H1 (cell line): ENCODE measurements at regions not wholly inside any gene's neighbourhood (a gene's known extent, or its start where the extent isn't known, plus 50 kb on each side); places are given as distances from the start of the nearest gene placed in this dataset.

ENCODE experiments used
- CTCF ChIA-PET: fragments of 300-600 bp; sonication (Branson Sonifier 250); formaldehyde crosslinking; loops from one replicate; lab custom pipeline; 2021; ENCODE audit not compliant: partially characterized antibody; lab: Charles Lee
- POLR2A ChIA-PET: fragments of 300-600 bp; sonication (Branson Sonifier 250); formaldehyde crosslinking; loops from one replicate; lab custom pipeline; 2021; ENCODE audit warnings: inconsistent platforms; ENCODE audit not compliant: partially characterized antibody; lab: Charles Lee
- DNase-seq, 2 experiments: peaks; one replicate each; pipeline versions ENCODE4 v3.0.0 to v3.0.0-alpha.2; 2010 to 2022; ENCODE audit warnings: low spot score in 2 of 2, low read depth in 1 of 2, mixed read lengths in 1 of 2
- FAIRE-seq: peaks from 2 replicates; lab custom pipeline; 2011; peaks lifted over from hg19 to GRCh38; lab: Jason Lieb, UNC
- H2AFZ ChIP-seq: 2 replicates; pipeline ENCODE4 v1.8.1; 2012; ENCODE audit warnings: low read length, inconsistent platforms
- H2AK5ac ChIP-seq: 2 replicates; pipeline ENCODE4 v1.6.1; 2013; ENCODE audit warnings: low read depth, low read length
- H2BK120ac ChIP-seq: replicated peaks from 2 replicates; pipeline ENCODE3; 2013; ENCODE audit warnings: low read depth, low read length, inconsistent platforms
- H2BK12ac ChIP-seq: 2 replicates; pipeline ENCODE4 v1.6.1; 2013; ENCODE audit warnings: low read depth, low read length
- H2BK15ac ChIP-seq: 2 replicates; pipeline ENCODE4 v1.6.1; 2013; ENCODE audit warnings: low read length
- H2BK20ac ChIP-seq: 2 replicates; pipeline ENCODE4 v1.6.1; 2013; ENCODE audit warnings: low read length
- H2BK5ac ChIP-seq: 2 replicates; pipeline ENCODE4 v1.6.1; 2013; ENCODE audit warnings: low read depth, low read length
- H3K14ac ChIP-seq: 2 replicates; pipeline ENCODE4 v1.6.1; 2013; ENCODE audit warnings: inconsistent platforms; ENCODE audit not compliant: insufficient read length
- H3K18ac ChIP-seq: 2 replicates; pipeline ENCODE4 v1.6.1; 2013; ENCODE audit warnings: low read length; ENCODE audit errors: extremely low read depth
- H3K23ac ChIP-seq: 2 replicates; pipeline ENCODE4 v1.6.1; 2013; ENCODE audit warnings: inconsistent platforms; ENCODE audit not compliant: insufficient read length
- H3K23me2 ChIP-seq: 2 replicates; pipeline ENCODE4 v1.6.1; 2013; ENCODE audit warnings: low read depth, low read length
- H3K27ac ChIP-seq: 2 replicates; pipeline ENCODE4 v1.6.1; 2011; ENCODE audit warnings: low read depth, low read length, inconsistent platforms
- H3K27me3 ChIP-seq, 4 experiments: replicated peaks in 1 of 4; 1 replicate in 1 of 4; 2 replicates in 3 of 4; pipeline versions ENCODE4 v1.6.1 to v1.8.1; 2011 to 2013; ENCODE audit warnings: low read length in 3 of 4, mild to moderate bottlenecking in 3 of 4, inconsistent platforms in 2 of 4, mixed read lengths in 2 of 4, moderate library complexity in 1 of 4; ENCODE audit not compliant: control insufficient read depth in 3 of 4, insufficient read depth in 3 of 4; ENCODE audit errors: extremely low read depth in 1 of 4
- H3K36me3 ChIP-seq, 4 experiments: 2 replicates each; pipeline versions ENCODE4 v1.6.1 to v1.8.1; 2011 to 2013; ENCODE audit warnings: mild to moderate bottlenecking in 4 of 4, low read length in 3 of 4, moderate library complexity in 2 of 4, control low read depth in 1 of 4, inconsistent platforms in 1 of 4; ENCODE audit not compliant: insufficient read depth in 4 of 4, control insufficient read depth in 2 of 4
- H3K4ac ChIP-seq: replicated peaks from 2 replicates; pipeline ENCODE3; 2013; ENCODE audit warnings: low read length, low read depth, mixed read lengths, inconsistent platforms; ENCODE audit not compliant: insufficient read length
- H3K4me1 ChIP-seq, 4 experiments: replicated peaks in 1 of 4; 1 replicate in 1 of 4; 2 replicates in 3 of 4; pipeline versions ENCODE4 v1.6.1 to v1.8.1; 2011 to 2013; ENCODE audit warnings: low read length in 3 of 4, inconsistent platforms in 2 of 4, mixed read lengths in 1 of 4; ENCODE audit not compliant: insufficient read depth in 4 of 4, control insufficient read depth in 3 of 4
- H3K4me2 ChIP-seq, 2 experiments: 2 replicates each; pipeline versions ENCODE4 v1.6.1 to v1.8.1; 2011 to 2013; ENCODE audit warnings: low read depth in 2 of 2, low read length in 2 of 2, control low read depth in 1 of 2, inconsistent platforms in 1 of 2, mild to moderate bottlenecking in 1 of 2; ENCODE audit not compliant: insufficient read depth in 1 of 2
- H3K4me3 ChIP-seq, 4 experiments: fragments of 200-600, 300-600 bp in 1 of 4; sonication (generic), shearing (Covaris generic), sonication (Bioruptor Twin) in 1 of 4; 2 replicates each; pipeline versions ENCODE4 v1.5.1 to v1.8.1; 2011 to 2016; ENCODE audit warnings: low read length in 4 of 4, low read depth in 3 of 4, control low read depth in 2 of 4, inconsistent platforms in 2 of 4, mild to moderate bottlenecking in 2 of 4, mixed read lengths in 1 of 4, moderate library complexity in 1 of 4; ENCODE audit not compliant: insufficient read depth in 2 of 4; ENCODE audit errors: extremely low read depth in 1 of 4
- H3K56ac ChIP-seq: replicated peaks from 2 replicates; pipeline ENCODE3; 2013; ENCODE audit warnings: low read depth, mild to moderate bottlenecking, mixed read lengths, low read length, inconsistent platforms; ENCODE audit not compliant: insufficient read length
- H3K79me1 ChIP-seq: 2 replicates; pipeline ENCODE4 v1.6.1; 2013; ENCODE audit warnings: low read depth, low read length, control low read depth
- H3K79me2 ChIP-seq, 2 experiments: 2 replicates each; pipeline versions ENCODE4 v1.6.1 to v1.8.1; 2012 to 2013; ENCODE audit warnings: low read length in 2 of 2, mild to moderate bottlenecking in 2 of 2, inconsistent platforms in 1 of 2; ENCODE audit not compliant: insufficient read depth in 2 of 2, control insufficient read depth in 1 of 2
- H3K9ac ChIP-seq, 4 experiments: replicated peaks in 1 of 4; 1 replicate in 1 of 4; 2 replicates in 3 of 4; pipeline versions ENCODE4 v1.6.1 to v1.8.1; 2011 to 2013; ENCODE audit warnings: low read depth in 3 of 4, low read length in 3 of 4, control low read depth in 2 of 4, mild to moderate bottlenecking in 2 of 4, moderate library complexity in 2 of 4, inconsistent platforms in 1 of 4; ENCODE audit errors: extremely low read depth in 1 of 4
- H3K9me3 ChIP-seq, 2 experiments: 2 replicates each; pipeline versions ENCODE4 v1.6.1 to v1.8.1; 2012 to 2013; ENCODE audit warnings: mild to moderate bottlenecking in 2 of 2, moderate library complexity in 2 of 2, control low read depth in 1 of 2, inconsistent platforms in 1 of 2, low read depth in 1 of 2, low read length in 1 of 2, mixed read lengths in 1 of 2; ENCODE audit not compliant: insufficient read depth in 2 of 2
- H4K20me1 ChIP-seq, 2 experiments: replicated peaks in 1 of 2; 2 replicates each; pipeline versions ENCODE3 to v1.8.1; 2011 to 2013; ENCODE audit warnings: inconsistent platforms in 2 of 2, low read length in 2 of 2, mild to moderate bottlenecking in 1 of 2; ENCODE audit not compliant: insufficient read depth in 2 of 2, control insufficient read depth in 1 of 2
- H4K5ac ChIP-seq: 2 replicates; pipeline ENCODE4 v1.6.1; 2013; ENCODE audit warnings: low read length, low read depth, mixed read lengths, inconsistent platforms; ENCODE audit not compliant: insufficient read length
- H4K8ac ChIP-seq: 2 replicates; pipeline ENCODE4 v1.8.0; 2013; ENCODE audit warnings: mild to moderate bottlenecking, moderate library complexity, low read length, inconsistent platforms; ENCODE audit not compliant: insufficient read depth; ENCODE audit errors: extremely low read depth
- H4K91ac ChIP-seq: replicated peaks from 2 replicates; pipeline ENCODE3; 2013; ENCODE audit warnings: low read length, mixed read lengths, inconsistent platforms; ENCODE audit not compliant: insufficient read length
- FOSL1 ChIP-seq: IDR thresholded peaks from 2 replicates; pipeline ENCODE4 v1.6.1; 2011; ENCODE audit warnings: mild to moderate bottlenecking, low read depth, low read length, moderate library complexity; ENCODE audit not compliant: insufficient read depth
- HDAC6 ChIP-seq: IDR thresholded peaks from one replicate; pipeline ENCODE4 v1.7.1; 2012; ENCODE audit warnings: low read depth, mild to moderate bottlenecking, inconsistent platforms, low read length, moderate library complexity
- MAFK ChIP-seq: IDR thresholded peaks from 2 replicates; pipeline ENCODE4 v1.6.1; 2012; ENCODE audit warnings: low read depth, mild to moderate bottlenecking, improper control_type of control experiment, low read length
- NRF1 ChIP-seq: IDR thresholded peaks from 2 replicates; pipeline ENCODE4 v1.6.1; 2011; ENCODE audit warnings: mild to moderate bottlenecking, low read depth, low read length, improper control_type of control experiment
- TAF7 ChIP-seq: optimal IDR thresholded peaks from 2 replicates; pipeline ENCODE3; 2011; ENCODE audit warnings: low read depth, mild to moderate bottlenecking, inconsistent platforms, low read length, moderate library complexity, borderline replicate concordance
- TF ChIP-seq, protein P1 (sequence below), 3 experiments: IDR thresholded peaks; 1 replicate in 2 of 3; 2 replicates in 1 of 3; pipeline versions ENCODE4 v1.5.1 to v1.6.1; 2011; ENCODE audit warnings: low read length in 3 of 3, mild to moderate bottlenecking in 3 of 3, inconsistent platforms in 2 of 3, low read depth in 1 of 3, moderate library complexity in 1 of 3; ENCODE audit not compliant: insufficient read depth in 1 of 3; ENCODE audit errors: control extremely low read depth in 1 of 3

DNA sequence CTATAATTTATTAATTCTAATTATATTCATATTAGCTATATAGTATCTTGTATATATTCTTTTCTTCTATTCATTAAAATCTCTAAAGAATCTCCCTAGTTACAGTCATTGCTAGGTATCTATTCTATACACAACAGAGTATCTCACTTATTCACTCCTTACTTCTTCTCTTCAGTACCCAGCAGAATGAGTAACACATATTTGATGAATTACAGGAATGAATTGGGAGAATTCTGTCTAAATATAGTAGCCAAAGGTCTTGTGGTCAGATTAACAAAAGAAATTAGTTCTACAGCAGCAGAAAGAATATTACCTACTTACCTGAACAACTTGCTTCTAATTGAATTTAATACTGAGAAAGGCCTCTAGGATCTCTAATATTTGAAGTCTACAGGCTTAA lies 758.0 kb upstream of the ZEB2 start:
- H4K5ac ChIP-seq, result no peak overlapping the region
- H3K4me3 ChIP-seq, result no peak overlapping the region
- H3K9me3 ChIP-seq, result no peaks in the 10 kb centered on the region
- H3K79me1 ChIP-seq, result no peaks in the 10 kb centered on the region
- H4K8ac ChIP-seq, result no peak overlapping the region
- no peak overlapping the region for H3K18ac ChIP-seq
- H3K4me1 ChIP-seq, result no peaks in the 10 kb centered on the region
- H3K23me2 ChIP-seq, result no peaks in the 10 kb centered on the region
- H3K9ac ChIP-seq, result no peak overlapping the region
- ChIA-PET CTCF (no interaction called here), POLR2A (no interaction called here)
- FAIRE-seq (no peak), DNase-seq (no peak)
- H2AK5ac ChIP-seq, result no peak overlapping the region
- no peak overlapping the region for H2AFZ ChIP-seq
- no peak overlapping the region for H2BK12ac ChIP-seq
- no peak overlapping the region for H3K4ac ChIP-seq
- H3K36me3 ChIP-seq, result no peaks in the 10 kb centered on the region
- no peak overlapping the region for H3K27ac ChIP-seq
- no peak overlapping the region for H3K4me2 ChIP-seq
- H2BK120ac ChIP-seq, result no peak overlapping the region
- H3K56ac ChIP-seq, result no peak overlapping the region
- H2BK15ac ChIP-seq, result no peak overlapping the region
- H3K27me3 ChIP-seq, result no peaks in the 10 kb centered on the region
- H3K23ac ChIP-seq, result no peak overlapping the region
- no peak overlapping the region for H2BK20ac ChIP-seq
- H3K14ac ChIP-seq, result no peak overlapping the region
- H4K91ac ChIP-seq, result no peak overlapping the region
- no peaks in the 10 kb centered on the region for H4K20me1 ChIP-seq
- H2BK5ac ChIP-seq, result no peak overlapping the region
- no peaks in the 10 kb centered on the region for H3K79me2 ChIP-seq
- TF ChIP-seq MAFK (no peak), NRF1 (no peak), FOSL1 (no peak), TAF7 (no peak), HDAC6 (no peak)
- TF ChIP-seq, protein P1, sequence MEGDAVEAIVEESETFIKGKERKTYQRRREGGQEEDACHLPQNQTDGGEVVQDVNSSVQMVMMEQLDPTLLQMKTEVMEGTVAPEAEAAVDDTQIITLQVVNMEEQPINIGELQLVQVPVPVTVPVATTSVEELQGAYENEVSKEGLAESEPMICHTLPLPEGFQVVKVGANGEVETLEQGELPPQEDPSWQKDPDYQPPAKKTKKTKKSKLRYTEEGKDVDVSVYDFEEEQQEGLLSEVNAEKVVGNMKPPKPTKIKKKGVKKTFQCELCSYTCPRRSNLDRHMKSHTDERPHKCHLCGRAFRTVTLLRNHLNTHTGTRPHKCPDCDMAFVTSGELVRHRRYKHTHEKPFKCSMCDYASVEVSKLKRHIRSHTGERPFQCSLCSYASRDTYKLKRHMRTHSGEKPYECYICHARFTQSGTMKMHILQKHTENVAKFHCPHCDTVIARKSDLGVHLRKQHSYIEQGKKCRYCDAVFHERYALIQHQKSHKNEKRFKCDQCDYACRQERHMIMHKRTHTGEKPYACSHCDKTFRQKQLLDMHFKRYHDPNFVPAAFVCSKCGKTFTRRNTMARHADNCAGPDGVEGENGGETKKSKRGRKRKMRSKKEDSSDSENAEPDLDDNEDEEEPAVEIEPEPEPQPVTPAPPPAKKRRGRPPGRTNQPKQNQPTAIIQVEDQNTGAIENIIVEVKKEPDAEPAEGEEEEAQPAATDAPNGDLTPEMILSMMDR (IDR thresholded peaks at IDR 0.05; ENCODE audit: control extremely low read depth in 1 of 3, insufficient read depth in 1 of 3, low read depth in 1 of 3, low read length in 3 of 3), result no peak
